ENCODE measurements at regions not wholly inside any gene's neighbourhood (a gene's known extent, or its start where the extent isn't known, plus 50 kb on each side); places are given as distances from the start of the nearest gene placed in this dataset.

GRCh38 chrX:94256396-94256795 is 582.4 kb downstream of the FAM133A start:
- TF ChIP-seq CTCF (IDR thresholded peaks at IDR 0.05), result no peak
- no peak for TF ChIP-seq POLR2A (IDR thresholded peaks at IDR 0.05)
